ENCODE measurements at regions not wholly inside any gene's neighbourhood (a gene's known extent, or its start where the extent isn't known, plus 50 kb on each side); places are given as distances from the start of the nearest gene placed in this dataset.

- no peak overlapping the region for H3K9ac ChIP-seq (ENCODE audit: insufficient read depth in 1 of 2, low read length in 2 of 2)
- no peak overlapping the region for H3K27ac ChIP-seq (ENCODE audit: low read depth in 1 of 2, low read length in 1 of 2)
- H3K36me3 ChIP-seq (ENCODE audit: control insufficient read depth in 4 of 4, insufficient read depth in 4 of 4, low read length in 4 of 4), result no peaks in the 10 kb centered on the region
- no peaks in the 10 kb centered on the region for H3K27me3 ChIP-seq (ENCODE audit: control insufficient read depth in 3 of 3, insufficient read depth in 3 of 3, low read length in 2 of 3)
- H3K4me3 ChIP-seq, result no peak overlapping the region
- no peaks in the 10 kb centered on the region for H3K4me1 ChIP-seq (ENCODE audit: control insufficient read depth in 5 of 5, insufficient read depth in 5 of 5, low read length in 5 of 5)
- H3K9me3 ChIP-seq (ENCODE audit: control insufficient read depth in 4 of 4, insufficient read depth in 3 of 4, low read length in 3 of 4), result no peaks in the 10 kb centered on the region
- no peak for TF ChIP-seq CTCF (IDR thresholded peaks at IDR 0.05; ENCODE audit: control extremely low read depth, extremely low read depth)
- ATAC-seq (ENCODE audit: insufficient read depth, low FRiP score), result no peak
- no peak for DNase-seq
- 80 to 84% methylated on average over 4 of the region's 4 CpGs for WGBS, 2 donors
Measured at GRCh38 chr4:129189630-129190029, 93.7 kb downstream of the C4orf33 start.

- H3K9ac ChIP-seq (ENCODE audit: insufficient read depth in 1 of 2, low read length in 2 of 2), result no peak overlapping the region
- H3K36me3 ChIP-seq (ENCODE audit: control insufficient read depth in 4 of 4, insufficient read depth in 4 of 4, low read length in 4 of 4), result no peaks in the 10 kb centered on the region
- H3K4me1 ChIP-seq (ENCODE audit: control insufficient read depth in 5 of 5, insufficient read depth in 5 of 5, low read length in 5 of 5), result no peaks in the 10 kb centered on the region
- H3K27ac ChIP-seq (ENCODE audit: low read depth in 1 of 2, low read length in 1 of 2), result no peak overlapping the region
- no peaks in the 10 kb centered on the region for H3K9me3 ChIP-seq (ENCODE audit: control insufficient read depth in 4 of 4, insufficient read depth in 3 of 4, low read length in 3 of 4)
- no peak overlapping the region for H3K4me3 ChIP-seq
- H3K27me3 ChIP-seq (ENCODE audit: control insufficient read depth in 3 of 3, insufficient read depth in 3 of 3, low read length in 2 of 3), result no peaks in the 10 kb centered on the region
- TF ChIP-seq CTCF (IDR thresholded peaks at IDR 0.05; ENCODE audit: control extremely low read depth, extremely low read depth), result no peak
- WGBS, 2 donors, result 77 to 82% methylated on average over 3 of the region's 3 CpGs
- ATAC-seq (ENCODE audit: insufficient read depth, low FRiP score) (no peak), DNase-seq (peak in 1 of 3 donors; percentile 4)
Measured at GRCh38 chr4:129193357-129194100, 97.6 kb downstream of the C4orf33 start.

GRCh38 chr4:129208481-129208880 is 112.5 kb downstream of the C4orf33 start:
- Histone ChIP-seq H3K9me3 (ENCODE audit: control insufficient read depth in 4 of 4, insufficient read depth in 3 of 4, low read length in 3 of 4) (no peaks in the 10 kb centered on the region), H3K27me3 (ENCODE audit: control insufficient read depth in 3 of 3, insufficient read depth in 3 of 3, low read length in 2 of 3) (no peaks in the 10 kb centered on the region), H3K36me3 (ENCODE audit: control insufficient read depth in 4 of 4, insufficient read depth in 4 of 4, low read length in 4 of 4) (no peaks in the 10 kb centered on the region), H3K9ac (ENCODE audit: insufficient read depth in 1 of 2, low read length in 2 of 2) (no peak overlapping the region), H3K4me1 (ENCODE audit: control insufficient read depth in 5 of 5, insufficient read depth in 5 of 5, low read length in 5 of 5) (peaks cover 0 to 2% (median 0%) of the 10 kb centered on the region in 5 donors), H3K4me3 (no peak overlapping the region), H3K27ac (ENCODE audit: low read depth in 1 of 2, low read length in 1 of 2) (no peak overlapping the region)
- no peak for TF ChIP-seq CTCF (IDR thresholded peaks at IDR 0.05; ENCODE audit: control extremely low read depth, extremely low read depth)
- no peak for DNase-seq
- no peak for ATAC-seq (ENCODE audit: insufficient read depth, low FRiP score)
- 86 to 90% methylated on average over 3 of the region's 3 CpGs for WGBS, 2 donors

- H3K27ac ChIP-seq (ENCODE audit: low read depth in 1 of 2, low read length in 1 of 2), result no peak overlapping the region
- DNase-seq, result peak in 1 of 3 donors; percentile 7
- no peak overlapping the region for H3K9ac ChIP-seq (ENCODE audit: insufficient read depth in 1 of 2, low read length in 2 of 2)
- H3K36me3 ChIP-seq (ENCODE audit: control insufficient read depth in 4 of 4, insufficient read depth in 4 of 4, low read length in 4 of 4), result no peaks in the 10 kb centered on the region
- 79 to 90% methylated on average over 1 of the region's 1 CpG for whole genome bisulfite sequencing, 2 donors
- no peak for ATAC-seq (ENCODE audit: insufficient read depth, low FRiP score)
- no peaks in the 10 kb centered on the region for H3K27me3 ChIP-seq (ENCODE audit: control insufficient read depth in 3 of 3, insufficient read depth in 3 of 3, low read length in 2 of 3)
- H3K4me3 ChIP-seq, result no peak overlapping the region
- H3K9me3 ChIP-seq (ENCODE audit: control insufficient read depth in 4 of 4, insufficient read depth in 3 of 4, low read length in 3 of 4), result no peaks in the 10 kb centered on the region
- peaks cover 0 to 2% (median 0%) of the 10 kb centered on the region in 5 donors for H3K4me1 ChIP-seq (ENCODE audit: control insufficient read depth in 5 of 5, insufficient read depth in 5 of 5, low read length in 5 of 5)
- TF ChIP-seq CTCF (IDR thresholded peaks at IDR 0.05; ENCODE audit: control extremely low read depth, extremely low read depth), result no peak
Measured at GRCh38 chr4:129213692-129214091, 117.7 kb downstream of the C4orf33 start.

Data from lung (tissue), 11 donors.